Parathyroid adenoma (tissue), 2 donors: ENCODE measurements at regions not wholly inside any gene's neighbourhood (a gene's known extent, or its start where the extent isn't known, plus 50 kb on each side); places are given as distances from the start of the nearest gene placed in this dataset.

Experiments
- H2AFZ ChIP-seq: fragments of 300-600 bp; sonication (generic); one replicate; pipeline ENCODE4 v1.7.0; 2017; ENCODE audit warnings: antibody characterized with exemption, mild to moderate bottlenecking
- H3K27ac ChIP-seq: fragments of 300-600 bp; sonication (generic); one replicate; pipeline ENCODE4 v1.7.0; 2017
- H3K27me3 ChIP-seq: fragments of 300-600 bp; sonication (generic); one replicate; pipeline ENCODE4 v1.7.0; 2017; ENCODE audit warnings: low read length; ENCODE audit not compliant: control insufficient read depth, insufficient read depth
- H3K36me3 ChIP-seq: fragments of 300-600 bp; sonication (generic); one replicate; pipeline ENCODE4 v1.7.0; 2017; ENCODE audit warnings: low read length; ENCODE audit not compliant: control insufficient read depth, insufficient read depth
- H3K4me1 ChIP-seq: fragments of 300-600 bp; sonication (generic); one replicate; pipeline ENCODE4 v1.7.0; 2017; ENCODE audit warnings: control low read depth
- H3K4me2 ChIP-seq: fragments of 300-600 bp; sonication (generic); one replicate; pipeline ENCODE4 v1.7.0; 2017; ENCODE audit warnings: low read length
- H3K4me3 ChIP-seq: fragments of 300-600 bp; sonication (generic); one replicate; pipeline ENCODE4 v1.7.0; 2017; ENCODE audit warnings: low read depth, low read length
- H3K79me2 ChIP-seq: fragments of 300-600 bp; sonication (generic); one replicate; pipeline ENCODE4 v1.7.0; 2017; ENCODE audit warnings: control low read depth
- H3K9ac ChIP-seq: fragments of 300-600 bp; sonication (generic); one replicate; pipeline ENCODE4 v1.7.0; 2017; ENCODE audit warnings: mild to moderate bottlenecking
- H3K9me3 ChIP-seq: fragments of 300-600 bp; sonication (generic); one replicate; pipeline ENCODE4 v1.7.0; 2017; ENCODE audit warnings: low read length; ENCODE audit not compliant: control insufficient read depth
- CTCF ChIP-seq: fragments of 300-600 bp; sonication (generic); IDR thresholded peaks from one replicate; pipeline ENCODE4 v1.7.0; 2017; ENCODE audit warnings: antibody characterized with exemption, mild to moderate bottlenecking
- donor health status: primary hyperparathyroidism.

DNA sequence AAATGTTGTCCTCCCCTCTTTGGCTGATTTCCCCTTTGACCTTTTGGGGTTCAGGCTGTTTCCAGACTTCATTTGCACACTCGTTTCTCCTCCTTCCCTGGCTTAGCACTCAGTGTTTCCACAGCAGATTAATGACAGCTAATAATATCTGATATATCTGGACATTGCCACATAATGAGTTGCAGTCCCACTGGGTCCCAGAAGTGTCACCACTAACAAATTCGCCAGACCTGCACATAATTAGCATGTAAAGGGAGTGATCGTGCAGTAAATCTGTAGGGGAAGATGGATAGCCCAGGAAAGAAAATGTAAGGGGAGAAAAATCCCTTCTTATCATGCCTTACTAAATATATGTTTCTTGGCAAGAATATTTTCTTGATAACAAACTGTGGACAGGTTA is 922.1 kb downstream of the TFAP2A start:
- Histone ChIP-seq H3K79me2 (no peaks in the 10 kb centered on the region), H3K36me3 (no peaks in the 10 kb centered on the region), H3K9me3 (no peaks in the 10 kb centered on the region), H3K4me2 (no peak overlapping the region), H3K4me1 (no peaks in the 10 kb centered on the region), H3K27me3 (no peaks in the 10 kb centered on the region), H3K4me3 (no peak overlapping the region), H2AFZ (no peak overlapping the region), H3K9ac (no peak overlapping the region), H3K27ac (no peak overlapping the region)
- no peak for TF ChIP-seq CTCF

- Histone ChIP-seq H3K4me2 (no peak overlapping the region), H3K27ac (no peak overlapping the region), H3K4me3 (no peak overlapping the region), H3K4me1 (no peaks in the 10 kb centered on the region), H3K9ac (no peak overlapping the region), H3K36me3 (no peaks in the 10 kb centered on the region), H3K9me3 (no peaks in the 10 kb centered on the region), H3K27me3 (no peaks in the 10 kb centered on the region), H2AFZ (no peak overlapping the region), H3K79me2 (no peaks in the 10 kb centered on the region)
- TF ChIP-seq CTCF: no peak
Measured at GRCh38 chr6:9487128-9487527, 927.7 kb downstream of the TFAP2A start.

DNA sequence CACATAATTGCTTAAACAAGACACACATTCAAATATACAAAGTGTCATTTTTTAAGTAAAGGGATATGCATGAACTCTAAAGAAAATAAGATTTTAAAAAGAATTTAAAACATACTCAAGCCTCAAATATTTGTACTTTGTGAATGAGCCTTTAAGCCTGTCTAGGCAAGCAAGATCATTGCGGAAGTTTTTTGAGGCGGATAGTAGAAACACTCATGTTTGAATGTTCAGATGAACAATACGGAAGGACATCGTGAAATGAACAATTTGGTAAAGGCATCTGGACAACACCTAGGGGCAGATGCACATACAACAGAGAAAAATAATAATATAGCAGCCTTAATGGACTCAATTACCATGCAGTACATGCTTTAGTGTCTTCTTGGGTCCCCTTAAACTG is 928.9 kb downstream of the TFAP2A start:
- H3K9me3 ChIP-seq: no peaks in the 10 kb centered on the region
- H3K36me3 ChIP-seq: no peaks in the 10 kb centered on the region
- H3K4me3 ChIP-seq: no peak overlapping the region
- H3K4me1 ChIP-seq: no peaks in the 10 kb centered on the region
- no peak overlapping the region for H3K9ac ChIP-seq
- no peak for TF ChIP-seq CTCF
- no peak overlapping the region for H3K27ac ChIP-seq
- H2AFZ ChIP-seq: no peak overlapping the region
- no peaks in the 10 kb centered on the region for H3K79me2 ChIP-seq
- H3K27me3 ChIP-seq: no peaks in the 10 kb centered on the region
- no peak overlapping the region for H3K4me2 ChIP-seq

- TF ChIP-seq CTCF: no peak
- H3K9ac ChIP-seq: no peak overlapping the region
- H3K4me3 ChIP-seq: no peak overlapping the region
- no peak overlapping the region for H3K27ac ChIP-seq
- no peaks in the 10 kb centered on the region for H3K27me3 ChIP-seq
- H2AFZ ChIP-seq: no peak overlapping the region
- H3K79me2 ChIP-seq: no peaks in the 10 kb centered on the region
- H3K36me3 ChIP-seq: no peaks in the 10 kb centered on the region
- H3K4me2 ChIP-seq: no peak overlapping the region
- H3K4me1 ChIP-seq: no peaks in the 10 kb centered on the region
- H3K9me3 ChIP-seq: no peaks in the 10 kb centered on the region
Measured at GRCh38 chr6:9484686-9485085, 930.2 kb downstream of the TFAP2A start.

GRCh38 chr6:9484091-9484490 is 930.8 kb downstream of the TFAP2A start:
- Histone ChIP-seq H3K9me3 (no peaks in the 10 kb centered on the region), H3K36me3 (no peaks in the 10 kb centered on the region), H3K27ac (no peak overlapping the region), H3K4me3 (no peak overlapping the region), H3K4me1 (no peaks in the 10 kb centered on the region), H3K9ac (no peak overlapping the region), H2AFZ (no peak overlapping the region), H3K27me3 (no peaks in the 10 kb centered on the region), H3K79me2 (no peaks in the 10 kb centered on the region), H3K4me2 (no peak overlapping the region)
- no peak for TF ChIP-seq CTCF
